GM23338 (cell line): ENCODE measurements at regions not wholly inside any gene's neighbourhood (a gene's known extent, or its start where the extent isn't known, plus 50 kb on each side); places are given as distances from the start of the nearest gene placed in this dataset.

Experiments used
- EZH2 ChIP-seq: fragments of 200-600 bp; sonication (generic); IDR thresholded peaks from one replicate; pipeline ENCODE4 v1.8.0; 2017; ENCODE audit warnings: antibody characterized with exemption, mild to moderate bottlenecking, low read depth; ENCODE audit not compliant: unreplicated experiment
- EZH2phosphoT487 ChIP-seq: fragments of 200-600 bp; sonication (generic); IDR thresholded peaks from one replicate; pipeline ENCODE4 v1.8.1; 2018; ENCODE audit warnings: antibody characterized with exemption; ENCODE audit not compliant: unreplicated experiment
- JUNB ChIP-seq: IDR thresholded peaks from one replicate; pipeline ENCODE4 v1.6.1; 2016; ENCODE audit warnings: antibody characterized with exemption; ENCODE audit not compliant: unreplicated experiment
- NANOG ChIP-seq: IDR thresholded peaks from 2 replicates; pipeline ENCODE4 v1.6.1; 2016; ENCODE audit warnings: antibody characterized with exemption, borderline replicate concordance
- POLR2AphosphoS5 ChIP-seq: IDR thresholded peaks from 2 replicates; pipeline ENCODE4 v1.6.1; 2016; ENCODE audit warnings: antibody characterized with exemption, low read depth
- ZNF114 ChIP-seq: fragments of 250-450 bp; sonication (Bioruptor Pico); IDR thresholded peaks from 2 replicates; pipeline ENCODE4 v1.5.0; 2020; ENCODE audit warnings: mild to moderate bottlenecking, moderate library complexity
- TF ChIP-seq, protein P1 (sequence below), 2 experiments: fragments of 200-600 bp in 1 of 2; sonication (generic) in 1 of 2; conservative IDR thresholded peaks; 2 replicates each; pipeline versions ENCODE4 v1.5.1 to v1.6.1; 2016 to 2017; ENCODE audit warnings: antibody characterized with exemption in 2 of 2, low read depth in 2 of 2, mild to moderate bottlenecking in 2 of 2, moderate library complexity in 1 of 2
- TF ChIP-seq, protein P2 (sequence below): IDR thresholded peaks from one replicate; pipeline ENCODE4 v1.6.1; 2018; ENCODE audit warnings: antibody characterized with exemption; ENCODE audit not compliant: unreplicated experiment

DNA sequence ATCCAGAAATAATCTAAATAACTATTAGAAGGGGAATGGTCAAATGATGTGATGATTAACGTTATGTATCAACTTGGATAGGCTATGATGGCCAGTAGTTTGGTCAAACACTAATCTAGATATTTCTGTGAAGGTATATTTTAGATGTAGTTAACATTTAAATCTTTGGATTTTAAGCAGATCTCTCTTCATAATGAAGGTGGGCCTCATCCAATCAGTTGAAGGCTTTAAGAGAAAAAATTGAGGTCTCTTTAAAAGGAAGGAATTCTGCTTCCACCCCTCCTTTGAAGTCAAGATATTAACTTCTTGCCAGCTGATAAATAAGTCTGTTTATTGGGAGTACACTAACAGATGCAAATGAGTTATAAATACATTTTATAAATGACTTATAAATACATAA, 760.0 kb upstream of the SLC35B3 start:
- TF ChIP-seq, protein P1, sequence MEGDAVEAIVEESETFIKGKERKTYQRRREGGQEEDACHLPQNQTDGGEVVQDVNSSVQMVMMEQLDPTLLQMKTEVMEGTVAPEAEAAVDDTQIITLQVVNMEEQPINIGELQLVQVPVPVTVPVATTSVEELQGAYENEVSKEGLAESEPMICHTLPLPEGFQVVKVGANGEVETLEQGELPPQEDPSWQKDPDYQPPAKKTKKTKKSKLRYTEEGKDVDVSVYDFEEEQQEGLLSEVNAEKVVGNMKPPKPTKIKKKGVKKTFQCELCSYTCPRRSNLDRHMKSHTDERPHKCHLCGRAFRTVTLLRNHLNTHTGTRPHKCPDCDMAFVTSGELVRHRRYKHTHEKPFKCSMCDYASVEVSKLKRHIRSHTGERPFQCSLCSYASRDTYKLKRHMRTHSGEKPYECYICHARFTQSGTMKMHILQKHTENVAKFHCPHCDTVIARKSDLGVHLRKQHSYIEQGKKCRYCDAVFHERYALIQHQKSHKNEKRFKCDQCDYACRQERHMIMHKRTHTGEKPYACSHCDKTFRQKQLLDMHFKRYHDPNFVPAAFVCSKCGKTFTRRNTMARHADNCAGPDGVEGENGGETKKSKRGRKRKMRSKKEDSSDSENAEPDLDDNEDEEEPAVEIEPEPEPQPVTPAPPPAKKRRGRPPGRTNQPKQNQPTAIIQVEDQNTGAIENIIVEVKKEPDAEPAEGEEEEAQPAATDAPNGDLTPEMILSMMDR (conservative IDR thresholded peaks at IDR 0.05; ENCODE audit: low read depth in 2 of 2) = no peak
- TF ChIP-seq, protein P2, sequence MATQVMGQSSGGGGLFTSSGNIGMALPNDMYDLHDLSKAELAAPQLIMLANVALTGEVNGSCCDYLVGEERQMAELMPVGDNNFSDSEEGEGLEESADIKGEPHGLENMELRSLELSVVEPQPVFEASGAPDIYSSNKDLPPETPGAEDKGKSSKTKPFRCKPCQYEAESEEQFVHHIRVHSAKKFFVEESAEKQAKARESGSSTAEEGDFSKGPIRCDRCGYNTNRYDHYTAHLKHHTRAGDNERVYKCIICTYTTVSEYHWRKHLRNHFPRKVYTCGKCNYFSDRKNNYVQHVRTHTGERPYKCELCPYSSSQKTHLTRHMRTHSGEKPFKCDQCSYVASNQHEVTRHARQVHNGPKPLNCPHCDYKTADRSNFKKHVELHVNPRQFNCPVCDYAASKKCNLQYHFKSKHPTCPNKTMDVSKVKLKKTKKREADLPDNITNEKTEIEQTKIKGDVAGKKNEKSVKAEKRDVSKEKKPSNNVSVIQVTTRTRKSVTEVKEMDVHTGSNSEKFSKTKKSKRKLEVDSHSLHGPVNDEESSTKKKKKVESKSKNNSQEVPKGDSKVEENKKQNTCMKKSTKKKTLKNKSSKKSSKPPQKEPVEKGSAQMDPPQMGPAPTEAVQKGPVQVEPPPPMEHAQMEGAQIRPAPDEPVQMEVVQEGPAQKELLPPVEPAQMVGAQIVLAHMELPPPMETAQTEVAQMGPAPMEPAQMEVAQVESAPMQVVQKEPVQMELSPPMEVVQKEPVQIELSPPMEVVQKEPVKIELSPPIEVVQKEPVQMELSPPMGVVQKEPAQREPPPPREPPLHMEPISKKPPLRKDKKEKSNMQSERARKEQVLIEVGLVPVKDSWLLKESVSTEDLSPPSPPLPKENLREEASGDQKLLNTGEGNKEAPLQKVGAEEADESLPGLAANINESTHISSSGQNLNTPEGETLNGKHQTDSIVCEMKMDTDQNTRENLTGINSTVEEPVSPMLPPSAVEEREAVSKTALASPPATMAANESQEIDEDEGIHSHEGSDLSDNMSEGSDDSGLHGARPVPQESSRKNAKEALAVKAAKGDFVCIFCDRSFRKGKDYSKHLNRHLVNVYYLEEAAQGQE = no peak
- TF ChIP-seq POLR2AphosphoS5 (no peak), EZH2 (no peak), JUNB (no peak), EZH2phosphoT487 (no peak), NANOG (no peak), ZNF114 (CRISPR knock-in tag) (no peak)
